Omental fat pad (tissue), 3 donors: ENCODE measurements at regions not wholly inside any gene's neighbourhood (a gene's known extent, or its start where the extent isn't known, plus 50 kb on each side); places are given as distances from the start of the nearest gene placed in this dataset.

Source experiments
- ATAC-seq: fragments of 150-250 bp; one replicate; pipeline ENCODE4 v1.9.1; 2016; ENCODE audit warnings: mild to moderate bottlenecking, moderate library complexity; ENCODE audit not compliant: low FRiP score
- DNase-seq: peaks from one replicate; pipeline ENCODE4 v3.0.0-alpha.2; 2019; ENCODE audit warnings: low spot score
- TF ChIP-seq, protein P1 (sequence below), 3 donors: fragments of 450-650 bp; IDR thresholded peaks; one replicate each; pipeline ENCODE4 v1.5.1; 2016 to 2017; ENCODE audit warnings: antibody characterized with exemption in 3 of 3, mild to moderate bottlenecking in 3 of 3, moderate library complexity in 2 of 3

DNA sequence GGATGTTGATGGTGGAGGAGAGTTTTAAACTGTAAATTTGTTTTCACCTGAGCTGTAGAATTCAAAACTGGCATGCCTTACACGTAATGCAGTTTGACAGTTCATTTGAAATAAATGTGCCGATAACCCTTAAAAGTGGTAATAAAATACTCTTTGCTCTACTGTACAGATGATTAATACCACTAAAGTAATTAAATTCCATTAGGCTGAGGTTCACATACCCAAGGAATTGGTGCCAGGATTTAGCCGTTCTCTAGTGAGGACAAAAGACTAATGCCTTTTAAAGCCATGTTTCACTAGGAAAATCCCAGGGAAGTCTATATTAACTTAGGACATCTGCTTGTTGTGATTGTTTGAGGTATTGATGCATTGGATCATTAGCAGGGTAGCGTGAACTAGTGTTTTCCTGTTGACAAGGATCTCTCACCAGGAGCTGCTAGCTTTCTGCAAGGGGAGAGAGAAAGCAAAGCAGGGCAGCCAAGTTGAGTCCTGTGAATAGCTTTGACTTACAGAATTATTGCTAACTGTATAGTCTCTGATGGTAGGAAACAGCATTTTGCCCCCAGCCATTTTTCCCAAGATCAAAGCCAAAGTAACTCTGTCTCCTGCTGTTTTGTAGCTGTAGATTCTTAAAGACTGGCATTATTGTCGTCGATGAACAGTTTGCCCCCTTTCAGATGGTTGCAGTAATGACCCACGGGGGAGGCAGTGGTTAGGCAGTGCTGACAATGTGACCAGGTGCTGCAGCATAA, 280.9 kb upstream of the FANCL start:
- ATAC-seq = no peak
- no peak for DNase-seq
- TF ChIP-seq, protein P1, sequence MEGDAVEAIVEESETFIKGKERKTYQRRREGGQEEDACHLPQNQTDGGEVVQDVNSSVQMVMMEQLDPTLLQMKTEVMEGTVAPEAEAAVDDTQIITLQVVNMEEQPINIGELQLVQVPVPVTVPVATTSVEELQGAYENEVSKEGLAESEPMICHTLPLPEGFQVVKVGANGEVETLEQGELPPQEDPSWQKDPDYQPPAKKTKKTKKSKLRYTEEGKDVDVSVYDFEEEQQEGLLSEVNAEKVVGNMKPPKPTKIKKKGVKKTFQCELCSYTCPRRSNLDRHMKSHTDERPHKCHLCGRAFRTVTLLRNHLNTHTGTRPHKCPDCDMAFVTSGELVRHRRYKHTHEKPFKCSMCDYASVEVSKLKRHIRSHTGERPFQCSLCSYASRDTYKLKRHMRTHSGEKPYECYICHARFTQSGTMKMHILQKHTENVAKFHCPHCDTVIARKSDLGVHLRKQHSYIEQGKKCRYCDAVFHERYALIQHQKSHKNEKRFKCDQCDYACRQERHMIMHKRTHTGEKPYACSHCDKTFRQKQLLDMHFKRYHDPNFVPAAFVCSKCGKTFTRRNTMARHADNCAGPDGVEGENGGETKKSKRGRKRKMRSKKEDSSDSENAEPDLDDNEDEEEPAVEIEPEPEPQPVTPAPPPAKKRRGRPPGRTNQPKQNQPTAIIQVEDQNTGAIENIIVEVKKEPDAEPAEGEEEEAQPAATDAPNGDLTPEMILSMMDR (IDR thresholded peaks at IDR 0.05) = no peak

DNA sequence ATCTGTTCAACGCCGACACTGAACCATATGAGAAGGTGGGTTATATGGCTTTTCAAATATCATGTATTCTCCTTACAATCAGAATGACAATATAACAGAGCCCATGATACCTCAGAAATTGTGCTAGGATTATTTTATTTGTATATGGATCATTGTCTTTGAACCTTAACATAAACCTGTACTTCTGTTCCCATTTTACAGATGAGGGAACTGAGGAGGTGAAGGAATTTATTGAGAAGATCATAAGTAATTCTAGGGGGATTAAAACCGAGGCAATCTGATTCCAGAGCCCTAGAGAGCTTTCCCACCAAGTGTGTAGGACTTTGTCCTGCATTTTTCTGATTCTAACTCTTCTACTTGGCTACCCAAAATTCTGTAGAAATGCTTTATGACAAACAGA, 279.8 kb upstream of the FANCL start:
- TF ChIP-seq, protein P1 (IDR thresholded peaks at IDR 0.05) = no peak
- no peak for DNase-seq
- no peak for ATAC-seq

DNA sequence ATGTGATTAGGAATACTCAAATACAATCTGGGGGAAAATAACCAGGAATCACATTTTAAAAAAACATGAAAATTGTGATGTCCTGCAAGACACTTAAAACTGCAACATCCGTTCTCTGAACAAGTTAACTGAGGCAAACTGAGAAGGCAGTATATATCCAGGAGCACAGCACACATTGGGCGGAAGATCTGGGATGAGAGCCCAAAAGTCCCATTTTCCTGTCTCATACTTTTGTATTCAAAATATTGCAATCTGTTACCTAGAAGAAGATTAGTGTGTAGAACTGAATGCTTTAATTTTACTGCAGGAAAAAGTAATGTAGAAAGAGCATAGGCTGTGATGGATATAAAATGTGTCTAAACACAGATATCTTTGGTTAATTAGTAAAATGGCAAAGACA, 276.8 kb upstream of the FANCL start:
- ATAC-seq = no peak
- DNase-seq = no peak
- TF ChIP-seq, protein P1 (IDR thresholded peaks at IDR 0.05) = no peak

DNA sequence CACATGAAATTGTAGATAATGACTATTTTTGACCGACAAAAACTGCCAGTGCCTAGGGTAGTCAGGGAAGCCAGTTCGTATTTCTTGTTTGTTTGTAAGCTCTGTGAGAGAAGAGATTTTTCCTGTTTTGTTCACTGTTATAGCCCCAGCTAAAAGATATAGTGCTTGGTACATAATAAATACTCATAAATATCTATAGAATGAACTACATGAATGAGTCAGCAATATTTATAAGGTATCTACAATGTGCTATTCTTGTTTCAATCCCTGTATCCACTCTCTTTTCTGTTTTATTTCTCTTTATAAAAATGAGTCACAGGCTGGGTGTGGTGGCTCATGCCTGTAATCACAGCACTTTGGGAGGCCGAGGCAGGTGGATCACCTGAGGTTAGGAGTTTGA, 275.6 kb upstream of the FANCL start:
- no peak for ATAC-seq
- TF ChIP-seq, protein P1 (IDR thresholded peaks at IDR 0.05) = no peak
- no peak for DNase-seq

DNA sequence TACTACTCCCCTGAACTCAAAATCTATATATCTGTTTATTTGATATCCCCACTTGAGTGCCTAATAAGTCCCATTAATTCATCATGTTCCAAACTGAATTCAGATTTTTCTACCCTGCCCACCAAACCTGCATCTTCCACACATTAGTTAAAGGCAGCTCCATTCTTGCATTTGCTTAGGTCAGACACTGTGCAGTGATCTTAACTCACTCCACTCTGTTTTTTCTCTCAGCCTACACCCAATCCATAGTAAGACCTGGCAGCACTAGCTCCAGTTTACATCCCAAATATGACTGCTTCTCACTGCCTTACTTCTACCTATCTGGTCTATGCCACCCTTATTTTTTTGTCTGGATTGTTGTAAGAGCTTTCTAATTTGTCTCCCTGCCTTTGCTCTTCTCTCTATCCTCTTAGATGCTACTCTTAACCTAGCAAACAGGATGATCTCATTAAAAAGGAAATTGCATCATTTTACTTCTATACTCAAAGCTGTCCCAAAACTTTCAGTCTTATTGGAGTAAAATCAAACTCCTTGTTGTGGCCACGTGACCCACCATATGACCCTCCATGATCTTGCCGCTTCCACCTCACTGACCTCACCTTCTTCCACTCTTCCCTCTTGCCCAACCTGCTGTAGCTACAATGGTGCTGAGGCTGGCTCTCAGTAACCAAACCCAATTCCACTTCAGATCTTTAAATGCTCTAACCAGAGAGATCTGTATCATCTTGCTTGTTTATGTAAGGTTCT, 274.9 kb upstream of the FANCL start:
- ATAC-seq (no peak), DNase-seq (no peak)
- TF ChIP-seq, protein P1 (IDR thresholded peaks at IDR 0.05) = no peak

DNA sequence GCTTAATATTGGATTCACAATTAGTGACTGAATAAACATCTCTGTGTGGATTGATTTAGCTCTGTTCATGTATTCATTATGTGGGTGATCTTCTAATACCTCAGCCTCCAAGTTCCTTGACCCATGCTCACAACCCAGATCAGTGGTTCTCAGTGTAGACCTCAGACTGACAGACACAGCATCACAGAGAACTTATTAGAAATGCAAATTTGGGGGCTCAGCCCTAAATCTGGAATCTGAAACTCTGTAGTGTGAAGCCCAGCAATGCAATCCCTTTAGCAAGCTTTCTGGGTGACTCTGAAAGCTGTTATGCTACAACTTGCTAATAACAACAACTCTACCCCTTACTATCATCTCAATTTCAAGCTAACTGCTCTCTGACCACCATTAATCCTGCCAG, 273.1 kb upstream of the FANCL start:
- ATAC-seq = no peak
- TF ChIP-seq, protein P1 (IDR thresholded peaks at IDR 0.05) = no peak
- DNase-seq = no peak

DNA sequence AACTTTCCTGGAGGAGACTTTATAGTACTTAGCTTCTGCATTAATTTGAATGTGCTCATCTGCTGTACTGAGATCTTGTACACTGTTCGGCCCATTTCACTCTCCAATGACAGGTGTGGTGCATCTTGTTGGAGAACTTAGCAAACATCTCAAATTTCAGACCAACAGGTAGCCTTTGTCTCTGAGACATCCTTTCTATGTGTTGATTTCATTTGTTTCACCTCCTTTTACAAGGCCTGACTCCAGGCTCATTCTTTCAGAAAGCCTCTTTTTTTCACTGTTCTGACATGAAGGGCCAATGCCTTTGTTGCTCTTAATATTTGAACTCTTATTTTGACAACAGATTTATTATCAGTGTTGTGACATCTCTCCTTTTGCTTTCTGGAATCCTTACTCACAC, 271.8 kb upstream of the FANCL start:
- ATAC-seq (no peak), DNase-seq (no peak)
- TF ChIP-seq, protein P1 (IDR thresholded peaks at IDR 0.05) = no peak
